Activated CD8-positive, alpha-beta T cell treated with anti-CD3 and anti-CD28 coated beads, Interleukin-2, amount 10 ng/mL, durations not matched to agents 7 days and 5 days (primary cell): ENCODE measurements at regions not wholly inside any gene's neighbourhood (a gene's known extent, or its start where the extent isn't known, plus 50 kb on each side); places are given as distances from the start of the nearest gene placed in this dataset.

Experiments
- ATAC-seq: fragments of 150-1000 bp; cut with Tn5 transposase; one replicate; pipeline ENCODE4 v1.10.0; 2021; ENCODE audit warnings: moderate library complexity
- CTCF ChIA-PET: fragments of 350-600 bp; sonication (Branson Sonifier 250); formaldehyde crosslinking; loops from one replicate; lab custom pipeline; 2021; ENCODE audit warnings: antibody characterized with exemption; lab: Charles Lee
- POLR2A ChIA-PET: fragments of 350-600 bp; sonication (Branson Sonifier 250); formaldehyde crosslinking; loops from one replicate; lab custom pipeline; 2021; ENCODE audit warnings: antibody characterized with exemption; lab: Charles Lee
- DNase-seq: peaks from one replicate; pipeline ENCODE4 v3.0.0-alpha.2; 2020
- H3K27ac Mint-ChIP-seq: one replicate; pipeline ENCODE4 v1.8.0; 2021; ENCODE audit warnings: mild to moderate bottlenecking, mixed read lengths
- H3K27me3 Mint-ChIP-seq: one replicate; pipeline ENCODE4 v1.8.0; 2021; ENCODE audit warnings: low read depth, mixed read lengths
- H3K36me3 Mint-ChIP-seq: one replicate; pipeline ENCODE4 v1.8.0; 2021; ENCODE audit warnings: low read depth, mixed read lengths
- H3K4me1 Mint-ChIP-seq: one replicate; pipeline ENCODE4 v1.8.0; 2021; ENCODE audit warnings: low read depth, mixed read lengths
- H3K4me3 Mint-ChIP-seq: one replicate; pipeline ENCODE4 v1.8.0; 2021; ENCODE audit warnings: mild to moderate bottlenecking, mixed read lengths
- H3K9me3 Mint-ChIP-seq: one replicate; pipeline ENCODE4 v1.8.0; 2022; ENCODE audit warnings: mixed read lengths; ENCODE audit not compliant: insufficient read depth

DNA sequence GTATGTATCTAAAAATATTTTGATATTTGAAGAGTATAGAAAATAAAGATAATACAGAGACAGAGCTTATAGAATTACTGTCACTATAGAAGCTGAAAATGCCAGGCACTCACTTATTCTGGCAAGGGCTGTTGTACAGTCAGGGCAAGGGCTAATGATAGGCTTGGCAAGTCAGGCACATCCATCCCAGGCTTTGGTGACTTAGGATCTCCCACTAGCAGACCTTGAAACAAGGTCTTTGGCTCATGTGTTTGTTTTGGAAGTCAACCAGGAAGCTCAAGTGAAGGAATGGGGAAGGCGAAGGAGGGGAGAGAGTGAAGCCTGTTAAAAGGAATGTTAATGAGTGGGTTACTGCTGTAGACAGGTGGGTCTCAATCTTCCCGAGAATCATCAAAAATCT, 199.1 kb upstream of the SUCLG2 start:
- H3K4me3 Mint-ChIP-seq: no peak overlapping the region
- ATAC-seq: no peak
- POLR2A ChIA-PET: no interaction called here

DNA sequence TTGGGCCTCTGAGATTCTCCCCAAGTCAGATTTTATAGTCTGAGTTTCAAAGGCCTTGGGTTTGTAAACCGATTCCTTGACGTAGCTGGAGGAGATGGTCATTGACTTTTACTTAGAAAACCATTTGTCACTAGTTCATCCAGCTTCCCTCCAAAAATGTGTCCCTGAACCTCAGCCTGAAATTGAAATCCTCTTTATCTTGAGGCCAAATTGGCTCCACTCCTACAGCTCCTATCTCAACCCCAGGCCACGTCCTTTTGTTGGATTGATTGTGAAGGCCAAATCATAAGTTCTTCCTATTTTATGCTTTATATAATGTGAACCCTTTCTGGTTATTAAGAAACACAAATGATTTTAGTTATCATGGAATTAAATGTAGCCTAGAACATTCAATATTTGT, 193.9 kb upstream of the SUCLG2 start:
- ChIA-PET POLR2A (no interaction called here), CTCF (no interaction called here)
- H3K36me3 Mint-ChIP-seq: no peaks in the 10 kb centered on the region
- no peak overlapping the region for H3K27ac Mint-ChIP-seq
- ATAC-seq: no peak
- H3K27me3 Mint-ChIP-seq: no peaks in the 10 kb centered on the region
- H3K4me1 Mint-ChIP-seq: no peaks in the 10 kb centered on the region
- no peak for DNase-seq
- no peaks in the 10 kb centered on the region for H3K9me3 Mint-ChIP-seq
- no peak overlapping the region for H3K4me3 Mint-ChIP-seq

More for the DNA sequence above, 199.1 kb upstream of the SUCLG2 start:
- Mint-ChIP-seq H3K27ac (no peak overlapping the region), H3K27me3 (peaks cover 2% of the 10 kb centered on the region), H3K9me3 (no peaks in the 10 kb centered on the region), H3K36me3 (no peaks in the 10 kb centered on the region), H3K4me1 (no peaks in the 10 kb centered on the region)
- DNase-seq: no peak
- CTCF ChIA-PET: interaction anchor here (0.7 kb wide), 1 partner anchor 11 kb away, joined by 3 read pairs; no protein-coding TSS in a partner anchor

DNA sequence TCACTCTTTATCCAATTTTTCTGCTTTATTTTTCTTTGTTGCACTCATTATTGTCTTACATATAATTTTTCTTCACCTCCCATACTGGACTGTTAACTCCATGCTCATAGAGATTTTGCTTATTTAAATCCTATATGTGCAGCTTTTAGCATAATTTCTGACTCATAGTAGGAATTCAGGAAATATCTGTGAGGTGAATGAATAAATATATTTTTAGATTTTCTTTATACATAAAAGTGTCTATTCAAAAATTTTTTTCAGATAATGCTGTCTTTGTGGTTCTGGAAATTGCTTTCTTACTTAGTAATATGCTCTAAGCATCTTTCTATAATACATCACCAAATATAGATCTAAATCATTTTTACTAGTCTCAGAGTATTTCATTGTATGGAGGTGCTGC, 191.8 kb upstream of the SUCLG2 start:
- CTCF ChIA-PET: no interaction called here

DNA sequence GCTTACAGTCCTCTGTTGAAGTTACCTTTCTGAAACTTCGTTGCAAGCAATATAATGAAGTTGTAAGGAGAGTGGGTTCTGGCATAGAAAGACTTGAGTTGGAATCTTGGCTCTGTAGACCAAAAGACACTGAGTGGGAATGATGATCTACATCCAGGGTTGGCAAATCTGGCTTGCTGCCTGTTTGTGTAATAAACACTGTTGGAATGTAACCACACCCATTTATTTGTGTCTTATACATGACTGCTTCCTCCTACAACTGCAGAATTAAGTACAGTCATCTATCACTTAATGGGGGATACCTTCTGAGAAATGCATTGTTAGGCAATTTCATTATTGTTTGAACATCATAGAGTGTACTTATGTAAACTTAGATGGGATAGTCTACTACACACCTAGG, 178.4 kb upstream of the SUCLG2 start:
- no peaks in the 10 kb centered on the region for H3K4me1 Mint-ChIP-seq
- ChIA-PET POLR2A (no interaction called here), CTCF (no interaction called here)
- H3K27me3 Mint-ChIP-seq: no peaks in the 10 kb centered on the region
- no peaks in the 10 kb centered on the region for H3K36me3 Mint-ChIP-seq
- no peak overlapping the region for H3K4me3 Mint-ChIP-seq
- DNase-seq (no peak), ATAC-seq (no peak)
- no peak overlapping the region for H3K27ac Mint-ChIP-seq
- peaks cover 19% of the 10 kb centered on the region for H3K9me3 Mint-ChIP-seq

More for the DNA sequence above, 191.8 kb upstream of the SUCLG2 start:
- ATAC-seq (no peak), DNase-seq (no peak)
- H3K36me3 Mint-ChIP-seq: no peaks in the 10 kb centered on the region
- H3K4me3 Mint-ChIP-seq: no peak overlapping the region
- no peaks in the 10 kb centered on the region for H3K27me3 Mint-ChIP-seq
- no peaks in the 10 kb centered on the region for H3K4me1 Mint-ChIP-seq
- POLR2A ChIA-PET: no interaction called here
- H3K27ac Mint-ChIP-seq: no peak overlapping the region
- H3K9me3 Mint-ChIP-seq: no peaks in the 10 kb centered on the region

DNA sequence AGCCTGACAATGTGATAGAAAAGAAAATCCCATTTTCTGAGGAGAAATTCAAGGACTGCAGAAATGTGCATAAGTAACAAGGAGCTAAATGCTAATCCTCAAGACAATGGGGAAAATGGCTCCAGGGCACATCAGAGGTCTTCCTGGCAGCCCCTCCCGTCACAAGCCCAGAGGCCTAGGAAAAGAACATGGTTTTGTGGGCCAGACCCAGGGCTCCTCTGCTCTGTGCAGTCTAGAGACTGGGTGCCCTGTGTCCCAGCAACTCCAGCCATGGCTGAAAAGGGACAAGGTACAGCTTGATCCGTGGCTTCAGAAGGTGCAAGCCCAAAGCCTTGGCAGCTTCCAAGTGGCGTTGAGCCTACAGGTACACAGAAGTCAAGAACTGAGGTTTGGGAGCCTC, 176.8 kb upstream of the SUCLG2 start:
- DNase-seq (no peak), ATAC-seq (no peak)
- H3K9me3 Mint-ChIP-seq: peaks cover 19% of the 10 kb centered on the region
- POLR2A ChIA-PET: no interaction called here
- no peaks in the 10 kb centered on the region for H3K4me1 Mint-ChIP-seq
- CTCF ChIA-PET: no interaction called here
- no peaks in the 10 kb centered on the region for H3K27me3 Mint-ChIP-seq
- no peaks in the 10 kb centered on the region for H3K36me3 Mint-ChIP-seq
- no peak overlapping the region for H3K27ac Mint-ChIP-seq
- no peak overlapping the region for H3K4me3 Mint-ChIP-seq

DNA sequence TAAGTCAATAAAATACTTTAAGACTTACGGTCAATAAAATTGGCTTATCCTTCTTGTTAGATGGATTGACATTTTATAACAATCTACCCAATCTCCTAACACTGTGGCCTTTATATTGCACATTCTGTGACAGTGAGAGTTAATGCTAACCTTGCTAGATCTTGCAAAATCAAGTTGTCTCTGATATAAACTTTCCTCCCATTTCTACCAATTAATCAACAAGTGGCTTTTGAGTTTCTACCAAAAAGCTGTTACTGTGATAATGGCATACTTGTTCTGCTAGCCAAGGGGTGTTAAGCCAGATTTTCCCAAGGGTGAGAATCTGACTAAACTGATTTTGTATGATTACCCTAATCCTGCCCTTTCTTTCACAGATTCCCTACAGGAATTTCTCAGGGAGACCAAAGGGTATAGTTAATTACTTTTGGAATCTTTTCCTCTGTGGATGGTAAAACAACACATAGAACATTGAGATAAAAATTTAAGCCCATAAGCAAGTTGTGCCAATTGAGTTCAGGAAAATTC, 174.1 kb upstream of the SUCLG2 start:
- Mint-ChIP-seq H3K4me3 (no peak overlapping the region), H3K4me1 (no peaks in the 10 kb centered on the region), H3K36me3 (no peaks in the 10 kb centered on the region), H3K27me3 (no peaks in the 10 kb centered on the region), H3K9me3 (peaks cover 15% of the 10 kb centered on the region), H3K27ac (no peak overlapping the region)
- no peak for DNase-seq
- ChIA-PET POLR2A (no interaction called here), CTCF (no interaction called here)
- no peak for ATAC-seq

DNA sequence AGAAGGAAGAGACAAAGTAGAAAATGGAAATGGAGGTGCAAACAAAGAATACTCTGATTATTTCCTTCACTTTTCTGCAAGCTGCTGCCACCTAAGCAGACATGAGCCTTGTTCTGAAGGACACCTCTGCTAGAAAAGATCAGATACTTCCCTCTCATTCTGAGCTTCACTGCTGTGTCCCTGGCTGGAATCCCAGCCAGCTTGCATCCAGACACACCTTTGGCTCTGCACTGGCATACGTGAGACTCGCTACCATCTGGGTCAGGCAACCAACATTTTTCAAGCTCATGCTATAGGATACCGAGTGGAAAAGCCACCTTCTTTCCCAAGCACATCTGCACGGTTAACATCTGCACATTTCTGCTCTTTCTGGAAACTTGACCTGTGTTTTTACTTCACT, 166.7 kb upstream of the SUCLG2 start:
- POLR2A ChIA-PET: no interaction called here
- no peak overlapping the region for H3K27ac Mint-ChIP-seq
- no peaks in the 10 kb centered on the region for H3K36me3 Mint-ChIP-seq

DNA sequence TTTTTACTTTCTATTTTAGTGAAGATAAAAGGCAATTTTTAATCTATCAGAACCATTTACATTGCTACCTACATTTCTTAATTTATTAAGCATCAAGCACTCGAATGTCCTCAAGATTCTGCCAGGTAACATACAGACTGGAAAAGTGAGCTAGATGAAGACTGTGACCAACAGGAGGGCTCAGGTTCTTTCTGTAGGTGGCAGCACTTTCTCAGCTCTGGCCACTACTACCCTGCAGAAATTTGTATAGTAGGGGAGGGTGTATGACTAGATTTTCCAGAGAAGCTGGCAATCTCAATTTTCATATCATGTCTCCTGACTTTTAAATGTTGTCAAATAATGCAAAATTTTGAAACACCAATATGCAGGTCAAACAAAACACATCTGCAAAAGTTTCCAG, 165.0 kb upstream of the SUCLG2 start:
- POLR2A ChIA-PET: no interaction called here
- Mint-ChIP-seq H3K9me3 (no peaks in the 10 kb centered on the region), H3K27ac (no peak overlapping the region), H3K4me1 (no peaks in the 10 kb centered on the region), H3K4me3 (no peak overlapping the region), H3K36me3 (no peaks in the 10 kb centered on the region), H3K27me3 (no peaks in the 10 kb centered on the region)
- ATAC-seq (no peak), DNase-seq (no peak)
- CTCF ChIA-PET: interaction anchor here (0.6 to 1.2 kb wide), 3 partner anchors 437 to 847 kb away, joined by 3 read pairs; no protein-coding TSS in a partner anchor

More for the DNA sequence above, 166.7 kb upstream of the SUCLG2 start:
- H3K9me3 Mint-ChIP-seq: no peaks in the 10 kb centered on the region
- CTCF ChIA-PET: no interaction called here
- ATAC-seq (no peak), DNase-seq (no peak)
- H3K4me1 Mint-ChIP-seq: no peaks in the 10 kb centered on the region
- no peaks in the 10 kb centered on the region for H3K27me3 Mint-ChIP-seq
- no peak overlapping the region for H3K4me3 Mint-ChIP-seq

DNA sequence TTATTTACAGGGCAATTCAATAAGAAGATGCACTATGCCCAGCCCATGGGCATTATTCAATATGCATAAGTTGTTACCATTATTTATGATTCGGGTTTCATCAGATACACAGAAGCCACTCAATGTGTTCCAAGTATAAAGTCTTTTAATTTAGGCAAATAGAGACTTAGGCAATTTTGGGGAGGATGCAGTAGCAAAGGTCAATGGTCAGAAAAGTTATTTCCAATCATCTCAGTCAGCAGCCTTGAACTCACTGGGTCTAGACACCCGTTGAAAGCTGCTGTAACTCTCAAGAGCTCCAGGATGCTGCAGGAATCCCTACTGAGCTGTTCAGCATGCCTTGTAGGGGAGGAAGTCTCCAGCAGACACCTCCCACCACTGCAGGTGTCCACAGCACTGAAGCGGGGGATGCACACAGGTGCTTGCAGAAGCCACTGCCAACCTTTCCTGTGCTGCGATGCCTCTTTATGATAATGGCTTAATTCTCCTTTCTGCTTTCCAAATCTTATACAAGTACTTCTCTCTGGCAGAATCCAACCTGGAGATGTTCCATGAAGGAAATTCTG, 155.0 kb upstream of the SUCLG2 start:
- Mint-ChIP-seq H3K27ac (no peak overlapping the region), H3K4me3 (no peak overlapping the region), H3K4me1 (no peaks in the 10 kb centered on the region), H3K27me3 (no peaks in the 10 kb centered on the region), H3K36me3 (no peaks in the 10 kb centered on the region), H3K9me3 (no peaks in the 10 kb centered on the region)
- DNase-seq (no peak), ATAC-seq (no peak)
- POLR2A ChIA-PET: no interaction called here
- CTCF ChIA-PET: no interaction called here

DNA sequence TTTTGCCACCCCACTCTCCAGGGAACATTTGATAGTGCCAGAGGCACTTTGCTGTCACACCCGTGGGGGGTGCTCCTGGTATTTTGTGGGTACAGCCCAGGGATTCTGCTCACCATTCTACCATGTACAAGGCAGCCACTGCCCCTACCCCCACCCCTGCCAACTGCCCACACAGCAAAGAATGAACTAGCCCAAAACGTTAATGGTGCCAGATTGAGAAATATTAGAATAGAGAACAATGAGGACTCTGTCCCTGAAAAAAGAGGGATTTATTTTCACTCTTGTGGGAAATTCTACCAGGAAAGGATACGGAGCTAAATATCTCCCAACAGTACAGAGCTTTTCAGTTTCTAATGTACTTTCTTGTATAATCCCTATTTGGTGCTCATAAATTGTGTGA, 154.5 kb upstream of the SUCLG2 start:
- POLR2A ChIA-PET: no interaction called here

DNA sequence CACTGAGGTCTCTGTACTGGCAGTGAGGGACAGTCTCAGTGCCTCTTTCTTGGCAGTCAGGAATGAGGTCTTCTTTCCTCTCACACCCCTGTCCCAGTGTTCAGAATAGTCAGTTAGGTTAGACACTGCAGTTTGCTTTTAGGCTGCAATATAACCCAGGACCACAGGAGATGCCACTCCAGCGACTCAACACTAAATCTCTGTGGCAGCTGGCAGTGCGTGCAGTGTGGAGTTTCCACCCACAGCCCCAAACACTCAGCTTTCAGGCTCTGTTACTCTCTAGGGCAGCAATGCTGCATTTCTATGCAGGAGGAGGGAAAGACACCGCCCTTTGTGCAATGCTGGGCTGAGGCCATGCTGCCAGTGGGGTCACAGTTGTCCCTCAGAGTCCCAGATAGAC, 150.2 kb upstream of the SUCLG2 start:
- ChIA-PET POLR2A (no interaction called here), CTCF (no interaction called here)
- no peaks in the 10 kb centered on the region for H3K27me3 Mint-ChIP-seq
- DNase-seq (no peak), ATAC-seq (no peak)
- no peak overlapping the region for H3K27ac Mint-ChIP-seq
- no peaks in the 10 kb centered on the region for H3K36me3 Mint-ChIP-seq
- peaks cover 4% of the 10 kb centered on the region for H3K9me3 Mint-ChIP-seq
- no peak overlapping the region for H3K4me3 Mint-ChIP-seq
- H3K4me1 Mint-ChIP-seq: no peaks in the 10 kb centered on the region

More for the DNA sequence above, 154.5 kb upstream of the SUCLG2 start:
- no peaks in the 10 kb centered on the region for H3K36me3 Mint-ChIP-seq
- no peaks in the 10 kb centered on the region for H3K27me3 Mint-ChIP-seq
- H3K9me3 Mint-ChIP-seq: no peaks in the 10 kb centered on the region
- CTCF ChIA-PET: no interaction called here
- no peak for ATAC-seq
- H3K4me1 Mint-ChIP-seq: no peaks in the 10 kb centered on the region
- no peak overlapping the region for H3K4me3 Mint-ChIP-seq
- no peak for DNase-seq
- no peak overlapping the region for H3K27ac Mint-ChIP-seq

DNA sequence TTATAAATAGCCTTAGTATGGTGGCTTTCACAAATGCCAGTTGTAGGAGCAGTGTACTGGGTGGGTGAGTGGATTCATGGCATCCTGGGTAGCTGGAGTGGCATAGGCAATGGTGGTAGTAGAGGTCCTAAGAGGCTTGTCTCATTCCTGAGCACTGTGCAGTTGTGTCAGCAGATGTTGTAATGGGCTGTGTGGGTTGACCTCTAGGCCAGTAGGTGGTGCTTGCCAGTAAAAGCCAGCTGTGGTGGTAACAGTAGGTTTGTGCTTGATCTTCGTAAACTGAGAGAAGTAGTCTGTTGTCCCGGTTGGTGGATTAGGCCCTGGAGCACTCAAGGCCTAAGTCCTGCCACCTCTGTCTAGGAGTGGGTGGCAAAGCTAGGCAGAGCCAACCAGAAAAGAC, 149.7 kb upstream of the SUCLG2 start:
- Mint-ChIP-seq H3K27ac (no peak overlapping the region), H3K27me3 (no peaks in the 10 kb centered on the region), H3K9me3 (peaks cover 4% of the 10 kb centered on the region), H3K4me3 (no peak overlapping the region), H3K4me1 (no peaks in the 10 kb centered on the region), H3K36me3 (no peaks in the 10 kb centered on the region)
- DNase-seq (no peak), ATAC-seq (no peak)
- ChIA-PET CTCF (interaction anchor here (1.1 kb wide), 1 partner anchor 1062 kb away, joined by 3 read pairs; no protein-coding TSS in a partner anchor), POLR2A (no interaction called here)

DNA sequence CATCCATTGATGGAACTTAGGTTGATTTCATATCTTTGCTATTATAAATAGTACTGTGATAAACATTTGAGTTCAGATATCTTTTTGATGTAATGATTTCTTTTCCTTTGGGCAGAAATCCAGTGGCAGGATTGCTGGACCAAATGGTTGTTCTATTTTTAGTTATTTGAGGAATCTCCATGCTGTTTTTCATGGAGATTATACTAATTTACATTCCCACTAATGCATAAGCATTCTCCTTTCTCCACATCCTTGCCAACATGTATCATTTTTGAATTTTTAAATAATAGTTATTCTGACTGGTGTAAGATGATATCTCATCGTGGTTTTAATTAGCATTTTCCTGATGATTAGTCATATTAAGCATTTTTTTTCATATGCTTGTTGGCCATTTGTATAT, 144.0 kb upstream of the SUCLG2 start:
- peaks cover 2% of the 10 kb centered on the region for H3K27me3 Mint-ChIP-seq
- no peak overlapping the region for H3K4me3 Mint-ChIP-seq
- CTCF ChIA-PET: no interaction called here
- no peak for ATAC-seq
- peaks cover 3% of the 10 kb centered on the region for H3K4me1 Mint-ChIP-seq
- no peak for DNase-seq
- H3K9me3 Mint-ChIP-seq: no peaks in the 10 kb centered on the region
- H3K36me3 Mint-ChIP-seq: no peaks in the 10 kb centered on the region
- POLR2A ChIA-PET: no interaction called here
- H3K27ac Mint-ChIP-seq: no peak overlapping the region
